Activated CD8-positive, alpha-beta T cell treated with anti-CD3 and anti-CD28 coated beads, Interleukin-2, amount 10 ng/mL, durations not matched to agents 7 days and 5 days (primary cell): ENCODE measurements at regions not wholly inside any gene's neighbourhood (a gene's known extent, or its start where the extent isn't known, plus 50 kb on each side); places are given as distances from the start of the nearest gene placed in this dataset.

ENCODE experiments used
- ATAC-seq: fragments of 150-1000 bp; cut with Tn5 transposase; one replicate; pipeline ENCODE4 v1.10.0; 2021; ENCODE audit warnings: moderate library complexity
- CTCF ChIA-PET: fragments of 350-600 bp; sonication (Branson Sonifier 250); formaldehyde crosslinking; loops from one replicate; lab custom pipeline; 2021; ENCODE audit warnings: antibody characterized with exemption; lab: Charles Lee
- POLR2A ChIA-PET: fragments of 350-600 bp; sonication (Branson Sonifier 250); formaldehyde crosslinking; loops from one replicate; lab custom pipeline; 2021; ENCODE audit warnings: antibody characterized with exemption; lab: Charles Lee
- DNase-seq: peaks from one replicate; pipeline ENCODE4 v3.0.0-alpha.2; 2020
- H3K27ac Mint-ChIP-seq: one replicate; pipeline ENCODE4 v1.8.0; 2021; ENCODE audit warnings: mild to moderate bottlenecking, mixed read lengths
- H3K27me3 Mint-ChIP-seq: one replicate; pipeline ENCODE4 v1.8.0; 2021; ENCODE audit warnings: low read depth, mixed read lengths
- H3K36me3 Mint-ChIP-seq: one replicate; pipeline ENCODE4 v1.8.0; 2021; ENCODE audit warnings: low read depth, mixed read lengths
- H3K4me1 Mint-ChIP-seq: one replicate; pipeline ENCODE4 v1.8.0; 2021; ENCODE audit warnings: low read depth, mixed read lengths
- H3K4me3 Mint-ChIP-seq: one replicate; pipeline ENCODE4 v1.8.0; 2021; ENCODE audit warnings: mild to moderate bottlenecking, mixed read lengths
- H3K9me3 Mint-ChIP-seq: one replicate; pipeline ENCODE4 v1.8.0; 2022; ENCODE audit warnings: mixed read lengths; ENCODE audit not compliant: insufficient read depth

GRCh38 chr2:177078416-177078815, 134.2 kb upstream of the HNRNPA3 start:
- no peak overlapping the region for H3K4me3 Mint-ChIP-seq
- DNase-seq (no peak), ATAC-seq (no peak)
- H3K36me3 Mint-ChIP-seq: no peaks in the 10 kb centered on the region
- no peaks in the 10 kb centered on the region for H3K9me3 Mint-ChIP-seq
- no peaks in the 10 kb centered on the region for H3K4me1 Mint-ChIP-seq
- H3K27me3 Mint-ChIP-seq: peaks cover 7% of the 10 kb centered on the region
- CTCF ChIA-PET: interaction anchor here (1.4 to 2.6 kb wide), 2 partner anchors 70 to 264 kb away, joined by 3 to 13 read pairs; no protein-coding TSS in a partner anchor
- POLR2A ChIA-PET: no interaction called here
- no peak overlapping the region for H3K27ac Mint-ChIP-seq

- DNase-seq (no peak), ATAC-seq (no peak)
- ChIA-PET CTCF (interaction anchor here (1.4 to 2.6 kb wide), 2 partner anchors 70 to 265 kb away, joined by 3 to 13 read pairs; no protein-coding TSS in a partner anchor), POLR2A (no interaction called here)
- H3K36me3 Mint-ChIP-seq: no peaks in the 10 kb centered on the region
- no peaks in the 10 kb centered on the region for H3K4me1 Mint-ChIP-seq
- peaks cover 7% of the 10 kb centered on the region for H3K27me3 Mint-ChIP-seq
- no peaks in the 10 kb centered on the region for H3K9me3 Mint-ChIP-seq
- H3K27ac Mint-ChIP-seq: no peak overlapping the region
- H3K4me3 Mint-ChIP-seq: no peak overlapping the region
Measured at GRCh38 chr2:177078855-177079254, 133.7 kb upstream of the HNRNPA3 start.

- Mint-ChIP-seq H3K4me1 (no peaks in the 10 kb centered on the region), H3K27ac (no peak overlapping the region), H3K36me3 (no peaks in the 10 kb centered on the region), H3K27me3 (peaks cover 3% of the 10 kb centered on the region), H3K4me3 (no peak overlapping the region), H3K9me3 (no peaks in the 10 kb centered on the region)
- ATAC-seq: no peak
- POLR2A ChIA-PET: no interaction called here
- DNase-seq: no peak
- CTCF ChIA-PET: no interaction called here
Measured at GRCh38 chr2:177080746-177081284, 131.8 kb upstream of the HNRNPA3 start.

- no peak for ATAC-seq
- Mint-ChIP-seq H3K27me3 (peaks cover 1% of the 10 kb centered on the region), H3K4me1 (no peaks in the 10 kb centered on the region), H3K27ac (no peak overlapping the region), H3K4me3 (no peak overlapping the region), H3K36me3 (no peaks in the 10 kb centered on the region), H3K9me3 (no peaks in the 10 kb centered on the region)
- POLR2A ChIA-PET: no interaction called here
- CTCF ChIA-PET: no interaction called here
- DNase-seq: no peak
Measured at GRCh38 chr2:177084607-177085006, 128.0 kb upstream of the HNRNPA3 start.

- no peak for ATAC-seq
- DNase-seq: no peak
- Mint-ChIP-seq H3K27ac (no peak overlapping the region), H3K4me1 (no peaks in the 10 kb centered on the region), H3K36me3 (no peaks in the 10 kb centered on the region), H3K4me3 (no peak overlapping the region), H3K9me3 (no peaks in the 10 kb centered on the region), H3K27me3 (peaks cover 1% of the 10 kb centered on the region)
- ChIA-PET POLR2A (no interaction called here), CTCF (no interaction called here)
Measured at GRCh38 chr2:177088529-177088928, 124.1 kb upstream of the HNRNPA3 start.

- POLR2A ChIA-PET: no interaction called here
- Mint-ChIP-seq H3K4me3 (no peak overlapping the region), H3K9me3 (no peaks in the 10 kb centered on the region), H3K4me1 (no peaks in the 10 kb centered on the region), H3K27me3 (peaks cover 1% of the 10 kb centered on the region), H3K27ac (no peak overlapping the region), H3K36me3 (no peaks in the 10 kb centered on the region)
- DNase-seq (no peak), ATAC-seq (no peak)
- CTCF ChIA-PET: interaction anchor here (0.8 to 2.0 kb wide), 2 partner anchors 58 to 309 kb away, joined by 3 to 7 read pairs; no protein-coding TSS in a partner anchor
Measured at GRCh38 chr2:177090967-177091366, 121.6 kb upstream of the HNRNPA3 start.

- DNase-seq (no peak), ATAC-seq (no peak)
- Mint-ChIP-seq H3K36me3 (no peaks in the 10 kb centered on the region), H3K4me3 (no peak overlapping the region), H3K9me3 (no peaks in the 10 kb centered on the region), H3K4me1 (no peaks in the 10 kb centered on the region), H3K27ac (no peak overlapping the region), H3K27me3 (peaks cover 4% of the 10 kb centered on the region)
- CTCF ChIA-PET: no interaction called here
- POLR2A ChIA-PET: no interaction called here
Measured at GRCh38 chr2:177093371-177093770, 119.2 kb upstream of the HNRNPA3 start.

GRCh38 chr2:177098001-177098613, 114.5 kb upstream of the HNRNPA3 start:
- H3K27me3 Mint-ChIP-seq: peaks cover 3% of the 10 kb centered on the region
- H3K27ac Mint-ChIP-seq: no peak overlapping the region
- ChIA-PET POLR2A (no interaction called here), CTCF (interaction anchor here (0.7 kb wide), 1 partner anchor 544 kb away, joined by 3 read pairs; no protein-coding TSS in a partner anchor)
- no peak overlapping the region for H3K4me3 Mint-ChIP-seq
- no peaks in the 10 kb centered on the region for H3K36me3 Mint-ChIP-seq
- DNase-seq (no peak), ATAC-seq (no peak)
- H3K4me1 Mint-ChIP-seq: no peaks in the 10 kb centered on the region
- H3K9me3 Mint-ChIP-seq: no peaks in the 10 kb centered on the region

- ChIA-PET CTCF (interaction anchor here (1.2 kb wide), 1 partner anchor 34 kb away, joined by 3 read pairs; no protein-coding TSS in a partner anchor), POLR2A (no interaction called here)
- H3K9me3 Mint-ChIP-seq: no peaks in the 10 kb centered on the region
- ATAC-seq: no peak
- no peaks in the 10 kb centered on the region for H3K36me3 Mint-ChIP-seq
- no peak overlapping the region for H3K4me3 Mint-ChIP-seq
- no peaks in the 10 kb centered on the region for H3K4me1 Mint-ChIP-seq
- no peaks in the 10 kb centered on the region for H3K27me3 Mint-ChIP-seq
- no peak for DNase-seq
- no peak overlapping the region for H3K27ac Mint-ChIP-seq
Measured at GRCh38 chr2:177101930-177102329, 110.7 kb upstream of the HNRNPA3 start.

GRCh38 chr2:177106212-177106611, 106.4 kb upstream of the HNRNPA3 start:
- Mint-ChIP-seq H3K27me3 (peaks cover 7% of the 10 kb centered on the region), H3K4me1 (no peaks in the 10 kb centered on the region), H3K27ac (no peak overlapping the region), H3K36me3 (no peaks in the 10 kb centered on the region), H3K9me3 (no peaks in the 10 kb centered on the region), H3K4me3 (no peak overlapping the region)
- DNase-seq: no peak
- ChIA-PET POLR2A (no interaction called here), CTCF (interaction anchor here (0.6 to 0.7 kb wide), 2 partner anchors 10 to 42 kb away, joined by 3 read pairs; no protein-coding TSS in a partner anchor)
- no peak for ATAC-seq

- POLR2A ChIA-PET: no interaction called here
- DNase-seq: no peak
- Mint-ChIP-seq H3K27ac (no peak overlapping the region), H3K27me3 (peaks cover 7% of the 10 kb centered on the region), H3K9me3 (no peaks in the 10 kb centered on the region), H3K4me1 (no peaks in the 10 kb centered on the region), H3K4me3 (no peak overlapping the region), H3K36me3 (no peaks in the 10 kb centered on the region)
- CTCF ChIA-PET: interaction anchor here (0.9 to 1.2 kb wide), 3 partner anchors 11 to 40 kb away, joined by 3 to 4 read pairs (median 3); no protein-coding TSS in a partner anchor
- no peak for ATAC-seq
Measured at GRCh38 chr2:177108890-177109289, 103.7 kb upstream of the HNRNPA3 start.

GRCh38 chr2:177114712-177115111, 97.9 kb upstream of the HNRNPA3 start:
- no peak for ATAC-seq
- H3K27ac Mint-ChIP-seq: no peak overlapping the region
- POLR2A ChIA-PET: no interaction called here
- H3K27me3 Mint-ChIP-seq: peaks cover 8% of the 10 kb centered on the region
- CTCF ChIA-PET: interaction anchor here (1.3 to 1.8 kb wide), 2 partner anchors 34 to 478 kb away, joined by 3 to 12 read pairs; no protein-coding TSS in a partner anchor
- no peak for DNase-seq
- H3K36me3 Mint-ChIP-seq: no peaks in the 10 kb centered on the region
- H3K4me1 Mint-ChIP-seq: no peaks in the 10 kb centered on the region
- no peak overlapping the region for H3K4me3 Mint-ChIP-seq
- no peaks in the 10 kb centered on the region for H3K9me3 Mint-ChIP-seq
